ENCODE measurements at regions not wholly inside any gene's neighbourhood (a gene's known extent, or its start where the extent isn't known, plus 50 kb on each side); places are given as distances from the start of the nearest gene placed in this dataset.

DNA sequence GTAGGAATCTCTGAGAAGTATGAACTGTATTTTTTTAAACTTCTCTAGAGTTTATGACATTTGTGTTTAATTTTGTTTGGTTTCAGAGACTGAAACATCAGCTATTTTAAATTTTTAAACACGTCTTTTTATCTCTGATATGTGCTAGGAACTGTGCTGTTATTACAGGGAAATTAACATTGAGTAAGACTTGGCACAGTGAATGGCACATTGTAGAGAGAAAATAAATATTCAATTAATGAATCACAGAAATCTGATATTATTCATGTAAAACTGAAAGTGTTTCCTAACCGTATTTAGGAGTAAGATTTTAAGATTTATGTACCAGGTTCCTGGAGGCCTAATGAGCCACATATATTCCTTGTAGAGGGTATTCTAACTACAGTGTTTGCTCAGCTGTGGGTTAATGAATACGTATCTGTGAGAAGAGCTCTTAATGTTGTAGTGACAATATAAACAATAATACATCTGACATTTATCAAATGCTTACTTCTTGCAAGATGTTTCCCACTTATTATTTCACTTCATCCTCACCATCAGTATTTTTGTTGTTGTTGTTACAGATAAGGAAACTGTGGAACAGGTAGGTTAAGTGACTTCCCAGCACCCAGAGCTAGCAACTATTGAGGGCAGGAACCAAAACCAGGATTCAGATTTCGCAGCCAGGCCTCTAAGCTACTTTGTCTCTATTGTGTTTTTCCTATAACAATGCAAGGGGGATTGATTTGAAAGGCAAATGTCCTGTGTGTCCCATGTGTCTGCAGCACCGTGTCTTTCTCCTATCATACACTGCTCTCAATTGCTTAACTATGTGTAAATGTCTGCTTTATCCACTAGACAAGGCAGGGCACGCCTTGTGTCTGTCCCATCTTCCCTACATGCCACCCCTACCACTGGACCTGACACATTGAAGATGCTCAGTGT lies 121.1 kb upstream of the FAM9C start:
- H3K27me3 ChIP-seq (ENCODE audit: insufficient read depth, low read length), result no peaks in the 10 kb centered on the region
- ChIA-PET RAD21 (ENCODE audit: low non-redundant PET in 1 of 2, low total read pairs in 2 of 2, uncharacterized antibody in 2 of 2, unreplicated experiment in 2 of 2) (no interaction called here), POLR2A (no interaction called here), CTCF (no interaction called here)
- H3K79me2 ChIP-seq (ENCODE audit: insufficient read depth, low read length), result no peaks in the 10 kb centered on the region
- no peak for TF ChIP-seq CEBPB (IDR thresholded peaks at IDR 0.05; ENCODE audit: low read depth)
- TF ChIP-seq JUND (IDR thresholded peaks at IDR 0.05), result no peak
- TF ChIP-seq, protein P1, sequence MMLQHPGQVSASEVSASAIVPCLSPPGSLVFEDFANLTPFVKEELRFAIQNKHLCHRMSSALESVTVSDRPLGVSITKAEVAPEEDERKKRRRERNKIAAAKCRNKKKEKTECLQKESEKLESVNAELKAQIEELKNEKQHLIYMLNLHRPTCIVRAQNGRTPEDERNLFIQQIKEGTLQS (IDR thresholded peaks at IDR 0.05), result no peak
- TF ChIP-seq, protein P2, sequence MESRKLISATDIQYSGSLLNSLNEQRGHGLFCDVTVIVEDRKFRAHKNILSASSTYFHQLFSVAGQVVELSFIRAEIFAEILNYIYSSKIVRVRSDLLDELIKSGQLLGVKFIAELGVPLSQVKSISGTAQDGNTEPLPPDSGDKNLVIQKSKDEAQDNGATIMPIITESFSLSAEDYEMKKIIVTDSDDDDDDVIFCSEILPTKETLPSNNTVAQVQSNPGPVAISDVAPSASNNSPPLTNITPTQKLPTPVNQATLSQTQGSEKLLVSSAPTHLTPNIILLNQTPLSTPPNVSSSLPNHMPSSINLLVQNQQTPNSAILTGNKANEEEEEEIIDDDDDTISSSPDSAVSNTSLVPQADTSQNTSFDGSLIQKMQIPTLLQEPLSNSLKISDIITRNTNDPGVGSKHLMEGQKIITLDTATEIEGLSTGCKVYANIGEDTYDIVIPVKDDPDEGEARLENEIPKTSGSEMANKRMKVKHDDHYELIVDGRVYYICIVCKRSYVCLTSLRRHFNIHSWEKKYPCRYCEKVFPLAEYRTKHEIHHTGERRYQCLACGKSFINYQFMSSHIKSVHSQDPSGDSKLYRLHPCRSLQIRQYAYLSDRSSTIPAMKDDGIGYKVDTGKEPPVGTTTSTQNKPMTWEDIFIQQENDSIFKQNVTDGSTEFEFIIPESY (IDR thresholded peaks at IDR 0.05; ENCODE audit: extremely low read depth, insufficient replicate concordance, low read length), result no peak
- no peak for TF ChIP-seq TCF7L2 (IDR thresholded peaks at IDR 0.05; ENCODE audit: borderline replicate concordance, extremely low read depth, insufficient read depth, insufficient read length)
- no peak for TF ChIP-seq ELF1 (IDR thresholded peaks at IDR 0.05; ENCODE audit: borderline replicate concordance, low read depth)
- no peak for TF ChIP-seq ZFX (IDR thresholded peaks at IDR 0.05)
- TF ChIP-seq FOSL1 (IDR thresholded peaks at IDR 0.05; ENCODE audit: low read depth), result no peak
- TF ChIP-seq EGR1 (IDR thresholded peaks at IDR 0.05; ENCODE audit: low read depth), result no peak
- no peak for TF ChIP-seq RAD21 (IDR thresholded peaks at IDR 0.05; ENCODE audit: low read depth)
- TF ChIP-seq ZNF274 (IDR thresholded peaks at IDR 0.05; ENCODE audit: low read depth, low read length), result no peak
- TF ChIP-seq, protein P3, sequence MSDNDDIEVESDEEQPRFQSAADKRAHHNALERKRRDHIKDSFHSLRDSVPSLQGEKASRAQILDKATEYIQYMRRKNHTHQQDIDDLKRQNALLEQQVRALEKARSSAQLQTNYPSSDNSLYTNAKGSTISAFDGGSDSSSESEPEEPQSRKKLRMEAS (IDR thresholded peaks at IDR 0.05), result no peak
- no peak for TF ChIP-seq SP1 (IDR thresholded peaks at IDR 0.05; ENCODE audit: low read depth)
- TF ChIP-seq POLR2AphosphoS5 (IDR thresholded peaks at IDR 0.05; ENCODE audit: low read depth, low read length), result no peak
- H3K9me2 ChIP-seq (ENCODE audit: insufficient read depth), result no peaks in the 10 kb centered on the region
- no peaks in the 10 kb centered on the region for H3K4me1 ChIP-seq (ENCODE audit: control insufficient read depth in 1 of 2, insufficient read depth in 2 of 2, low read length in 2 of 2)
- no peak overlapping the region for H2AFZ ChIP-seq (ENCODE audit: low read depth, low read length, poor library complexity, severe bottlenecking)
- DNase-seq (ENCODE audit: low read depth, low spot score) (no peak), ATAC-seq (no peak)
- H3K36me3 ChIP-seq (ENCODE audit: control insufficient read depth in 1 of 2, insufficient read depth in 2 of 2, low read length in 2 of 2), result no peaks in the 10 kb centered on the region
- no peak overlapping the region for H3K4me3 ChIP-seq (replicated peaks in 1 of 2; ENCODE audit: low read depth in 1 of 2, low read length in 2 of 2)
- no peaks in the 10 kb centered on the region for H4K20me1 ChIP-seq (ENCODE audit: insufficient read depth)
- H3K9me3 ChIP-seq (ENCODE audit: control insufficient read depth in 1 of 2, insufficient read depth in 1 of 2, low read depth in 1 of 2, low read length in 2 of 2), result no peaks in the 10 kb centered on the region
- no peak overlapping the region for H3K9ac ChIP-seq (ENCODE audit: low read length)
- intact Hi-C loops (cut with micrococcal nuclease), result no loop called here
- BruUV-seq (replicated peaks), result no TSS peak
- H3K27ac ChIP-seq (ENCODE audit: low read depth, low read length), result no peak overlapping the region
- H3K4me2 ChIP-seq (ENCODE audit: low read length), result no peak overlapping the region

All from HCT116 (cell line).